ENCODE measurements at regions not wholly inside any gene's neighbourhood (a gene's known extent, or its start where the extent isn't known, plus 50 kb on each side); places are given as distances from the start of the nearest gene placed in this dataset.

- no peak overlapping the region for H3K9ac ChIP-seq (ENCODE audit: low read length in 5 of 5)
These were observed 286.8 kb downstream of the DHX35 start for GRCh38 chr20:39248862-39249485.

GRCh38 chr20:39248171-39248861 is 286.2 kb downstream of the DHX35 start:
- Histone ChIP-seq H3K9ac (ENCODE audit: low read length in 5 of 5) (no peak overlapping the region), H3K27ac (ENCODE audit: low read depth, low read length) (no peak overlapping the region), H3K27me3 (ENCODE audit: control insufficient read depth in 5 of 5, insufficient read depth in 4 of 5, low read length in 5 of 5) (peaks cover 0 to 4% (median 0%) of the 10 kb centered on the region in 5 donors), H3K4me1 (ENCODE audit: control insufficient read depth in 5 of 5, insufficient read depth in 5 of 5, low read length in 5 of 5) (no peaks in the 10 kb centered on the region), H3K9me3 (ENCODE audit: control insufficient read depth in 5 of 5, low read length in 5 of 5) (peaks cover 0 to 4% (median 0%) of the 10 kb centered on the region in 5 donors), H3K4me3 (ENCODE audit: low read depth in 1 of 5, low read length in 5 of 5) (no peak overlapping the region), H3K36me3 (ENCODE audit: control insufficient read depth in 5 of 5, insufficient read depth in 5 of 5, low read length in 5 of 5) (no peaks in the 10 kb centered on the region)

More at GRCh38 chr20:39248862-39249485, 286.8 kb downstream of the DHX35 start:
- H3K27ac ChIP-seq (ENCODE audit: low read depth, low read length), result no peak overlapping the region
- H3K4me1 ChIP-seq (ENCODE audit: control insufficient read depth in 5 of 5, insufficient read depth in 5 of 5, low read length in 5 of 5), result no peaks in the 10 kb centered on the region
- H3K9me3 ChIP-seq (ENCODE audit: control insufficient read depth in 5 of 5, low read length in 5 of 5), result no peaks in the 10 kb centered on the region
- H3K4me3 ChIP-seq (ENCODE audit: low read depth in 1 of 5, low read length in 5 of 5), result no peak overlapping the region
- no peaks in the 10 kb centered on the region for H3K36me3 ChIP-seq (ENCODE audit: control insufficient read depth in 5 of 5, insufficient read depth in 5 of 5, low read length in 5 of 5)
- H3K27me3 ChIP-seq (ENCODE audit: control insufficient read depth in 5 of 5, insufficient read depth in 4 of 5, low read length in 5 of 5), result peaks cover 0 to 4% (median 0%) of the 10 kb centered on the region in 5 donors

- H3K9ac ChIP-seq (ENCODE audit: low read length in 5 of 5), result no peak overlapping the region
- no peak overlapping the region for H3K27ac ChIP-seq (ENCODE audit: low read depth, low read length)
- H3K36me3 ChIP-seq (ENCODE audit: control insufficient read depth in 5 of 5, insufficient read depth in 5 of 5, low read length in 5 of 5), result no peaks in the 10 kb centered on the region
- H3K4me3 ChIP-seq (ENCODE audit: low read depth in 1 of 5, low read length in 5 of 5), result no peak overlapping the region
- H3K4me1 ChIP-seq (ENCODE audit: control insufficient read depth in 5 of 5, insufficient read depth in 5 of 5, low read length in 5 of 5), result no peaks in the 10 kb centered on the region
- H3K27me3 ChIP-seq (ENCODE audit: control insufficient read depth in 5 of 5, insufficient read depth in 4 of 5, low read length in 5 of 5), result peaks cover 0 to 4% (median 0%) of the 10 kb centered on the region in 5 donors
- peaks cover 0 to 7% (median 3%) of the 10 kb centered on the region in 5 donors for H3K9me3 ChIP-seq (ENCODE audit: control insufficient read depth in 5 of 5, low read length in 5 of 5)
These were observed 284.3 kb downstream of the DHX35 start for GRCh38 chr20:39246436-39246835.

GRCh38 chr20:39245685-39246311 is 283.7 kb downstream of the DHX35 start:
- no peaks in the 10 kb centered on the region for H3K36me3 ChIP-seq (ENCODE audit: control insufficient read depth in 5 of 5, insufficient read depth in 5 of 5, low read length in 5 of 5)
- peaks cover 0 to 4% (median 0%) of the 10 kb centered on the region in 5 donors for H3K27me3 ChIP-seq (ENCODE audit: control insufficient read depth in 5 of 5, insufficient read depth in 4 of 5, low read length in 5 of 5)
- H3K9ac ChIP-seq (ENCODE audit: low read length in 5 of 5), result no peak overlapping the region
- H3K9me3 ChIP-seq (ENCODE audit: control insufficient read depth in 5 of 5, low read length in 5 of 5), result peaks cover 0 to 7% (median 3%) of the 10 kb centered on the region in 5 donors
- no peak overlapping the region for H3K4me3 ChIP-seq (ENCODE audit: low read depth in 1 of 5, low read length in 5 of 5)
- no peaks in the 10 kb centered on the region for H3K4me1 ChIP-seq (ENCODE audit: control insufficient read depth in 5 of 5, insufficient read depth in 5 of 5, low read length in 5 of 5)
- H3K27ac ChIP-seq (ENCODE audit: low read depth, low read length), result no peak overlapping the region

GRCh38 chr20:39243962-39244361 is 281.8 kb downstream of the DHX35 start:
- H3K9ac ChIP-seq (ENCODE audit: low read length in 5 of 5), result no peak overlapping the region
- peaks cover 0 to 4% (median 0%) of the 10 kb centered on the region in 5 donors for H3K27me3 ChIP-seq (ENCODE audit: control insufficient read depth in 5 of 5, insufficient read depth in 4 of 5, low read length in 5 of 5)
- H3K4me3 ChIP-seq (ENCODE audit: low read depth in 1 of 5, low read length in 5 of 5), result no peak overlapping the region
- no peaks in the 10 kb centered on the region for H3K4me1 ChIP-seq (ENCODE audit: control insufficient read depth in 5 of 5, insufficient read depth in 5 of 5, low read length in 5 of 5)
- H3K9me3 ChIP-seq (ENCODE audit: control insufficient read depth in 5 of 5, low read length in 5 of 5), result peaks cover 0 to 7% (median 3%) of the 10 kb centered on the region in 5 donors
- H3K27ac ChIP-seq (ENCODE audit: low read depth, low read length), result no peak overlapping the region
- no peaks in the 10 kb centered on the region for H3K36me3 ChIP-seq (ENCODE audit: control insufficient read depth in 5 of 5, insufficient read depth in 5 of 5, low read length in 5 of 5)

GRCh38 chr20:39242614-39243013 is 280.5 kb downstream of the DHX35 start:
- no peak overlapping the region for H3K9ac ChIP-seq (ENCODE audit: low read length in 5 of 5)
- no peaks in the 10 kb centered on the region for H3K4me1 ChIP-seq (ENCODE audit: control insufficient read depth in 5 of 5, insufficient read depth in 5 of 5, low read length in 5 of 5)
- no peaks in the 10 kb centered on the region for H3K36me3 ChIP-seq (ENCODE audit: control insufficient read depth in 5 of 5, insufficient read depth in 5 of 5, low read length in 5 of 5)
- no peak overlapping the region for H3K27ac ChIP-seq (ENCODE audit: low read depth, low read length)
- peaks cover 0 to 4% (median 0%) of the 10 kb centered on the region in 5 donors for H3K27me3 ChIP-seq (ENCODE audit: control insufficient read depth in 5 of 5, insufficient read depth in 4 of 5, low read length in 5 of 5)
- no peak overlapping the region for H3K4me3 ChIP-seq (ENCODE audit: low read depth in 1 of 5, low read length in 5 of 5)
- peaks cover 0 to 7% (median 3%) of the 10 kb centered on the region in 5 donors for H3K9me3 ChIP-seq (ENCODE audit: control insufficient read depth in 5 of 5, low read length in 5 of 5)

- Histone ChIP-seq H3K27me3 (ENCODE audit: control insufficient read depth in 5 of 5, insufficient read depth in 4 of 5, low read length in 5 of 5) (peaks cover 2 to 5% (median 3%) of the 10 kb centered on the region in 5 donors), H3K9ac (ENCODE audit: low read length in 5 of 5) (no peak overlapping the region), H3K4me3 (ENCODE audit: low read depth in 1 of 5, low read length in 5 of 5) (no peak overlapping the region), H3K36me3 (ENCODE audit: control insufficient read depth in 5 of 5, insufficient read depth in 5 of 5, low read length in 5 of 5) (no peaks in the 10 kb centered on the region), H3K27ac (ENCODE audit: low read depth, low read length) (no peak overlapping the region), H3K4me1 (ENCODE audit: control insufficient read depth in 5 of 5, insufficient read depth in 5 of 5, low read length in 5 of 5) (no peaks in the 10 kb centered on the region), H3K9me3 (ENCODE audit: control insufficient read depth in 5 of 5, low read length in 5 of 5) (no peaks in the 10 kb centered on the region)
These were observed 272.5 kb downstream of the DHX35 start for GRCh38 chr20:39234520-39235095.

GRCh38 chr20:39233755-39234154 is 271.6 kb downstream of the DHX35 start:
- H3K9me3 ChIP-seq (ENCODE audit: control insufficient read depth in 5 of 5, low read length in 5 of 5), result no peaks in the 10 kb centered on the region

GRCh38 chr20:39227416-39227815 is 265.3 kb downstream of the DHX35 start:
- H3K27me3 ChIP-seq (ENCODE audit: control insufficient read depth in 5 of 5, insufficient read depth in 4 of 5, low read length in 5 of 5), result peaks cover 3 to 8% (median 4%) of the 10 kb centered on the region in 5 donors
- H3K4me1 ChIP-seq (ENCODE audit: control insufficient read depth in 5 of 5, insufficient read depth in 5 of 5, low read length in 5 of 5), result no peaks in the 10 kb centered on the region
- H3K9ac ChIP-seq (ENCODE audit: low read length in 5 of 5), result no peak overlapping the region
- no peak overlapping the region for H3K4me3 ChIP-seq (ENCODE audit: low read depth in 1 of 5, low read length in 5 of 5)
- H3K36me3 ChIP-seq (ENCODE audit: control insufficient read depth in 5 of 5, insufficient read depth in 5 of 5, low read length in 5 of 5), result no peaks in the 10 kb centered on the region
- H3K27ac ChIP-seq (ENCODE audit: low read depth, low read length), result no peak overlapping the region
- no peaks in the 10 kb centered on the region for H3K9me3 ChIP-seq (ENCODE audit: control insufficient read depth in 5 of 5, low read length in 5 of 5)

More at GRCh38 chr20:39233755-39234154, 271.6 kb downstream of the DHX35 start:
- Histone ChIP-seq H3K9ac (ENCODE audit: low read length in 5 of 5) (no peak overlapping the region), H3K36me3 (ENCODE audit: control insufficient read depth in 5 of 5, insufficient read depth in 5 of 5, low read length in 5 of 5) (no peaks in the 10 kb centered on the region), H3K4me3 (ENCODE audit: low read depth in 1 of 5, low read length in 5 of 5) (no peak overlapping the region), H3K27me3 (ENCODE audit: control insufficient read depth in 5 of 5, insufficient read depth in 4 of 5, low read length in 5 of 5) (peaks cover 2 to 5% (median 3%) of the 10 kb centered on the region in 5 donors), H3K4me1 (ENCODE audit: control insufficient read depth in 5 of 5, insufficient read depth in 5 of 5, low read length in 5 of 5) (no peaks in the 10 kb centered on the region), H3K27ac (ENCODE audit: low read depth, low read length) (no peak overlapping the region)

- Histone ChIP-seq H3K4me3 (ENCODE audit: low read depth in 1 of 5, low read length in 5 of 5) (no peak overlapping the region), H3K27ac (ENCODE audit: low read depth, low read length) (no peak overlapping the region), H3K9me3 (ENCODE audit: control insufficient read depth in 5 of 5, low read length in 5 of 5) (no peaks in the 10 kb centered on the region), H3K9ac (ENCODE audit: low read length in 5 of 5) (no peak overlapping the region), H3K27me3 (ENCODE audit: control insufficient read depth in 5 of 5, insufficient read depth in 4 of 5, low read length in 5 of 5) (peaks cover 0 to 8% (median 4%) of the 10 kb centered on the region in 5 donors), H3K4me1 (ENCODE audit: control insufficient read depth in 5 of 5, insufficient read depth in 5 of 5, low read length in 5 of 5) (no peaks in the 10 kb centered on the region), H3K36me3 (ENCODE audit: control insufficient read depth in 5 of 5, insufficient read depth in 5 of 5, low read length in 5 of 5) (no peaks in the 10 kb centered on the region)
These were observed 263.8 kb downstream of the DHX35 start for GRCh38 chr20:39225978-39226377.

All from subcutaneous abdominal adipose tissue (tissue), 5 donors.